RPMI8226 (cell line): ENCODE measurements at regions not wholly inside any gene's neighbourhood (a gene's known extent, or its start where the extent isn't known, plus 50 kb on each side); places are given as distances from the start of the nearest gene placed in this dataset.
A peak's percentile ranks its signal among the peaks of the same experiment; 100 is the strongest.

Experiments
- DNase-seq: peaks from one replicate; pipeline ENCODE4 v3.0.0-alpha.2; 2015

GRCh38 chr5:4581289-4581688, 558.8 kb upstream of the ADAMTS16 start:
- DNase-seq = no peak

DNA sequence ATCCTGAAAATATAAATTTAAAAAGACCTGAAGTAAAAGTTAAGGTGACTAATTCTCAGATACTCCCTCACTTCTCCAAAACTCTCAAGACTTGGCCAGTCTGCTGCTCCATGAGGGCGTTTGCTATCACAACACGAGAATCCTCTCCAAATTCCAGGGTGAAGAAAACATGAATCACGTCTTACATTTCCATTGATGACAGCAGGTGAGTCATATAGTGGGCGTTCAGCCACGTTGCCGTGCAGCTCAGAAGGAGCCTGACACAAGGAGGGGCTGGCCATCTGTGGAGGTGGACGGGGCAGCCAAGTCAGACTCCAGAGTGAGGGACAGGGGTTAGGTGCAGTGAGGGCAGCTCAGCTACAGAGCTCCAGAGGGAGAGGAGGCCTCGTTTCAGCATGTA, 555.1 kb upstream of the ADAMTS16 start:
- DNase-seq = no peak

DNA sequence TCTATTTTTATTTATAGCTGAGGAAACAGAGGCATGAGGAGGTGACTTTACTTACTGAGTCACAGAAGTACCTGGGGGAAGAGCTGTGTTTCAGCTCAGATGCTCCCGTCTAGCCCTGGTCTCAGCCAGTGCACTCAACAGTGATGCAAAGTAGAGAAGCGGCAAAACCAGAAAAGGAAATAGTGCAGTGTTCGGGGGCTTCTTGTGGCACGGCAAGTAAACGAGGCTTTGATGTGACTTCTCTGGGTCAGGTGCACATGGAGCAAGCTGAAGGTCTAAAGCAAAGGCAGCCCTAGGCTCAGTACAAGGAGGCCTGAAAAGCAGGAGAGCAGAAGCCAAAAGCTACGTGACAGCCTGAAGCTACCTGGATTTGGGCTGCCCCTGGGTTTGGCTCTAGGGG, 526.7 kb upstream of the ADAMTS16 start:
- DNase-seq = no peak

DNA sequence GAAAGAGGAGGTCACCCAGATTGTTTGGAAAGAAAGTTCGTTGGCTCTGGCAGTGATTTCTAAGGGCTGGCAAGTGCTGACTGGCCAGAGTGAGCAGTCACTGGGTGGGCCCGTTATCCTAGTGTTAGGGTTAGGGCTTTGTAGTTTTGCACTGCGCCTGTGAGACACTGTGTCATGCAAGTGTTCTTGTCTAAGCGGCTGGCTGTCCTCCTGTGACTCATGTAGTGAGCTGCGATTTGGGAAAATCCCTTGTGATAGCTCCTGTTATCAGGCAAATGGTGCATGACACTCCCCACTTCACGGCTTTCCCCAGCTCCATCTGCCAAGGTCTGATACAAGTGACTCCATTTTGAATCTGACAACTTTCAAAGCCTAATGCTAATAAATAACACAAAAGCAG, 526.0 kb upstream of the ADAMTS16 start:
- DNase-seq = no peak

DNA sequence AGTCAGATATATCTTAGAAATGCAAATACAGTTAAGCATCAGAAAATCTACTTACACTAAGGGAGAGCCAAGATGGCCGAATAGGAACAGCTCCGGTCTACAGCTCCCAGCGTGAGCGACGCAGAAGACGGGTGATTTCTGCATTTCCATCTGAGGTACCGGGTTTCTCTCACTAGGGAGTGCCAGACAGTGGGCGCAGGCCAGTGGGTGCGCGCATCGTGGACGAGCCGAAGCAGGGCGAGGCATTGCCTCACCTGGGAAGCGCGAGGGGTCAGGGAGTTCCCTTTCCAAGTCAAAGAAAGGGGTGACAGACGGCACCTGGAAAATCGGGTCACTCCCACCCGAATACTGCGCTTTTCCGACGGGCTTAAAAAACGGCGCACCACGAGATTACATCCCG, 524.8 kb upstream of the ADAMTS16 start:
- DNase-seq = peak; percentile 55

DNA sequence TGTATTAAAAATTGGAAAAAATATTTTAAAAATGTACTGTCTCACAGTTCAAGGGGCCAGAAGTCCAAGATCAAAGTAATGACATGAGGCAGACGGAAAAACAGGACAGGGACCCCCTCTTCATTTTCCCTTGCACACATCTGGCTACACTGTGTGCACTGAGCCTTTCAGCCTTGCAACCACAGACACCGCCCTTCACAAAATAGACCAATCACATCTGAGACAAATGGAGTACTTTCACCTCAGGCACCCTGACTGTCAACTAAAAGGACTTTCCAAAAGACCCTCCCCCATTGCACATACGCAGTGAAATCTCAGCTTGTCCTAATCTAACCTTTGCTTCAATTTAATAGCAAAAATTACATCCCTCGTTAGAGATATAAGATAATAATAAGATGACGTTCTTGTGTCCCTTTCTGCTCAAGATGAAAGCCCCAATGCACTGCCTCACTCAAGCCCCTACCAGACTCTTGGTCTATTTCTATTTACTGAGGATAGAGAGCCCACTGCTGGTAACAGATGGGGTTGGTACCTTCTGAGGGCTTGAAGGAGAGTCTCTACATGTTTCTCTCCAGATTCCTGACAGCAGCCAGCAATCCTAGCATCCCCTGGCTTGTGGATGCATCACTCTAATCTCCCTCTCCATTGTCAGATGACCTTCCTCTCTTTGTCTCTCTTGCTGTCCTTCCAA, 514.8 kb upstream of the ADAMTS16 start:
- DNase-seq = no peak

DNA sequence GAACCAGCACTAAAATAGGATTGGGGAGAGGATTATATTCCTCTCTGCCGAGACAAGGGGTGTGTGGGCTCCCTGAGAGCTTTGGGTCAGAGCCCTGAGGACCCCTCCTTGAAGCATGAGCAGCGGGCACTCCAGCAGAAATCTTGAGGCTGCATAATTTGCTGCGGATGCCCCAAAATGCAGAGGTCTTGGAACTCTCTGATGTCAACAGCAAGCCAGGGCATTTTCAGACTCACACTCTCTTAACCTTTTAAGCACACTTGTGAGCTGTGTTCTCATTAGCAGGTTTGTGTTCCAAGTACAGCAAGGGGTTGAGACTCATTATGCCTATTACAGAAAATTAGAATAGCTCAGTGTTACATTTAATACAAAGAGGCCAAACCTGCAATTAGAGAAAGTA, 513.0 kb upstream of the ADAMTS16 start:
- no peak for DNase-seq

GRCh38 chr5:4627929-4628328, 512.2 kb upstream of the ADAMTS16 start:
- DNase-seq = no peak

DNA sequence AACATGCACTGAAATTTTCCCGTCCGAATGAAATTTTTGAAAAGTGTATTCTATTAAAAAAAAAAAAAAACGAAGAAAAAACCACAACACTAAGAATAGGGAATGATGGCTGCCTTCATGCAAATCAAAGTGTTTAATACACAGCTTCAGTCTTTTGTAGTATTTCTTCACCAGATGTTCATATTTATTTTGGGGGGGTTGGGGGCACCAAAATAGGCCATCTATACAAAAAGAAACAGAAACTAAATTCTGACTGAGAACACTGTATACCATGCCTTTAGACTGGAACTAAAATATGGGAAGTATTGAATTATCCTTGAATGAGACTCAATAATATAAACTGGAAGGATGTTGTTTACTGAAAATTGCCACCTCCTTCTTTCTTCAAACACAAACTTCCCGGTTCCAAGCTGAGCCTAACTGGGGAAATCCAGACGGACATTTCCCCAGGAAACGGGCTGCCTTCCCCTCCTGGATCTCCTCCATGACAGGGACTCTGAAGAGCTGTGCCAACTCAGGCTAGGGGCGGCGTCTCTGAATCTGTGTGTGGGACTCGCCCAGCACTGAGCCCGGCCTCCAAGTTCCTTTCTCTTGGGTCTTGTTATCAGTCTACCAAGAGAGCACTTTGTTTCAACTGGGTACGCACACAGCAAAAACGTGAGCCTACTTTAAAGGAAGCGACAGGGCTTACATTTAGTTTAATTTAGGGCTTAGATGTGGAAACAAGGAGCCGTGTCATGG, 511.3 kb upstream of the ADAMTS16 start:
- DNase-seq = no peak

DNA sequence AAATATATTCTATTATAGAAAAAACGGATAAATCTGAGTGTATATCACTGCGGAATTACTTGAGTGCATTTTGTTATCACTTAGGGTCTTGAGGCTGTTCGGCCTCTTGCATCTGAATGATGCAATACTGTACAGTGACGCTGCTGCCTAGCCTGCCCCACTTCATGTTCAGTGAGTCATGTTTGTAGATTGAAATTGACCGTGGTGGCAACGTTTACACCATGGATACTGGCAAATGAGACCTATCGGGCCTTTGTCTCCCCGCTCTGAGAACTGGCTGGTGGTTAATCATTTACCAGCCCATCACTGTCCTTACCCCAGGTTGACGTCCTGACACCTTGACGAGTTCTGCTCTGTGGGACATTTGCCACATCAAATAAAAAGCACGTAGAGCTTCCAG, 510.1 kb upstream of the ADAMTS16 start:
- DNase-seq = no peak

- DNase-seq = no peak
Observed at GRCh38 chr5:4634342-4634741, 505.8 kb upstream of the ADAMTS16 start.

DNA sequence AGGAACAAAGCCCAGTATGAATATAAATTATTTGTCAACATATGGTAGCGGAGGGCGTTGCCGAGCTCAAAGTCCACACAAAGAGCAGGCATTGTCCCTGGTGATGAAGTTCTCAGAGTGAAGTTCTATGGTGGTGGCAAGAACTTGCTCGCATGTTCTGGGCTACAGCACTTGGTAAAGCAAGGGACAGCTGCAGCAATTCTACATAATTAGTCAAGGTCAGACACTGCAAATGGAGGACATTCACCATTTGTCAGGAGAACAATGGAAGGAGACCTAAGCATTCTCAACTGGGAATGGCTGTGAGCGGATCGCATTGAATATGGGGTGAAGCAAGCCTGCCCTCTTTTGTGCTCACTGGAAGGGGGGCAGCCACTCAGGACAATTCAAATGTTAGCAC, 503.8 kb upstream of the ADAMTS16 start:
- no peak for DNase-seq

- DNase-seq = no peak
Observed at GRCh38 chr5:4639946-4640345, 500.2 kb upstream of the ADAMTS16 start.

DNA sequence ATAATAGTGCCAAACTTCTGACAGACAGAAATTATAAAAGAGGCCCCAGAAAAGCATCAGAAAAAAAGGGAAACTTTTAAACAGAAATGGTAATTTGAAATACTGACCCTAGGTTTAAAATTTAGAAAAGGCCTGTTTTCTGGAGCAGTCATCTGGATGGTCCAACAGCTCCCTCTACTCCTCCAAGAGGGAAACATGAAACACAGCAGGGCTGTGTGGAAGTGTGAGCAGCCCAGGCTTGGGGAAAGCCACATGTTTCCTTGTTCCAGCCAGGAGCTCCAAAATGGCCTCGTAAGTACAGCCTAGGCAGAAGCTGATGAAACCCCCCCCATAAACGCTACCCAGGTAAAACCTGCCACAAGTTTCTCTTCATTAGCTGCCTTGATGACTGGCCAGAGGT, 499.3 kb upstream of the ADAMTS16 start:
- peak; percentile 32 for DNase-seq

- DNase-seq = no peak
Observed at GRCh38 chr5:4642525-4642924, 497.6 kb upstream of the ADAMTS16 start.

DNA sequence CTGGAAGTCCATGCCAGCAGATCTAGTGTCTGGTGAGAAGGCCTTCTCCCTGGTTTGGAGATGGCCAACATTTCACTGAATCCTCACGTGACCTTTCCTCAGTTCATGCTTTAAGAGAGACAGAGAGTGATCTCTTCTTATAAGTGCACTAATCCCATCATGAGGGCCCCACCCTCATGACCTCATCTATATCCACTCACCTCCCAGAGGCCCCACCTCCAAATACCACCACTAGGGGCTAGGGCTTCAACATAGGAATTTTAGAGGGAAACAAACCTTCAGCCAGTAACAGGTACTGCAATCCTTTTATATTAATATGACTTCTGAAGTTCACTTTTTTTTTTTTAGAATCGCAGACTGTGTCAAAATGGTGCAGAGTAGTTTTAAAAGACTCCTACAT, 496.9 kb upstream of the ADAMTS16 start:
- no peak for DNase-seq

- DNase-seq = peak; percentile 48
Observed at GRCh38 chr5:4643960-4644359, 496.2 kb upstream of the ADAMTS16 start.

GRCh38 chr5:4646715-4647375, 493.3 kb upstream of the ADAMTS16 start:
- DNase-seq = no peak

DNA sequence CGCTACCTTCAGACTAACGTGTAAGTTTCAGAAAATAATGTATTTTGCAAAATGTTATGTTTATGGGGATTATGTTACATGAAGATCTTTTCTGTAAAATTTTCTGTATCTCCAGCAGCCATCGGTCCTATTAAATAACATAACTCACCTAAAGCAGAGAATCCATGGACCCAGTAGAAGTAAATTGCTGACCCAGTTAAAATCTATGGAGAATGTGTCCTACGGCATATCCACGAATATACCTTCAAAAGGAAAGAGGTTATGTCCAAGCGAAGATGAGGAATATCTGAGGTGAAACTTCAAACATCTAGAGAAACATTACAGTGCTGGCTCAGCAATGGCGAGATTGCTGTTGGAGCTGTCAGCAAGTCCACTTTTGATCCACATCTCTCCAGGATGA, 492.2 kb upstream of the ADAMTS16 start:
- DNase-seq = no peak

DNA sequence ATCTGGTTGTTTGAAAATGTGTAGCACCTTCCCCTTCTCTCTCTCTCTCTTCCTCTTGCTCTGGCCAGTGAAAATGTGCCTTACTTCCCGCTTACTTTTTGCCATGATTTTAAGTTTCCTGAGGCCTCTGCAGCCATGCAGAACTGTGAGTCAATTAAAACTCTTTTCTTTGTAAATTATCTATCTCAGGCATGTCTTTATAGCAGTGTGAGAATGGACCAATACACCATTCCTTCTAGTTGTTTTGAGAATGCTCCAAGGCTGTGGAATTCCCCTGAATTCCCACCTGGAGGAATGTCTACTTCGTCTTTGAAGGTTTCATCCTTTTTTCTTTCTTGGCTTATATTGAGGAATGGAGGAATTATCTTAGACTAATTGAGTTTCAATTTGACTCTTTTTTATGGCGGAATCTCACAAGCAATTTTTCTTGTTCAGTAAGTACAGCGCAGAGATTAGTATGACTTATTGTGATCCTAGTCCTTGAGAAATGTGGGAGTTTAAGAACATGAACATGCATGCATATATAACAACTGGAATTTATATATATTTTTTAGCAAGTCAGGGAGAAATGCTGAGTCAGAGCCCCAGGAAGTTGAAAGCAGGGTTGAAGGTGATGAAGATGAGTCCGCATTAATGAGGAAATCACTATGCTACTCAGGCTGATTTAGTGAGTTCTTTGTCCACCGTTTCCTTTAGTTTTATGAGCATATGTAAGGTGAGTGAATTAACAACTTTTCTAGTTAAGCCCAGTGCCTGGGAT, 488.1 kb upstream of the ADAMTS16 start:
- DNase-seq = no peak

DNA sequence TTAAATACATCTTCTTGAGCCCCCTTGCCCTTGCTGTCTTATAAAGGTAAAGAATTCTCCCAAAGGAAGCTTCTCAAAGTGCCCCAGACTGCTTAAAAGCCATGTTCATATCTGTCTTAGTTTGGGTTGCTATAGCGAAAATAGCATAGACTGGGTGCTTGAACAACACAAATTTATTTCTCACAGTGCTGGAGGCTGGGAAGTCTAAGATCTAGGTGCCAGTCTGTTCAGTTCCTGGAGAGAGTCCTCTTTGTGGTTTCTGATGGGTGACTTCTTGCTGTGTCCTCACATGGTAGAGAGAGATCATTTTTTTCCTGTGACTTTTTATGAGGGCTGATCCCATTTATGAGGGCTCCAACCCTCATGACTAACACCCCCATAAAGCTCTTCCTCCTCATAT, 486.7 kb upstream of the ADAMTS16 start:
- DNase-seq = no peak

DNA sequence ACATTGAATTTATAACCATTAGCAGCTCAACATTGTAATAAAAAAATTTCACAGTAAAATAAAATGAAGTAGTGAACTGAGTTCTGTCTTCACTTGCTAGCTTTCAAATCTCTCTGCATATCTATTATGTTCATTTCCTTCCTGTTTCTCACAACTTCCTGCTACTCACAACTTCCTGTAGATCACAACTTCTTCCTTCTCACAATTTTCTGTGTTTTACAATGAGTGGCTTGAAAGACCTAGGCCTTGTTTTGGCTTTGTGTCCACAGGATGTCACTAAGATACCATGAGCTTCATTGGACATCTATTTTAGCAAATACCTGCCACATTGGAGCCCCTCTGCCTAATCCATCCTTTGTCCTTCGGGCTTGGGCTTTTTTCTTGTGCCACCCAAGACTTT, 480.3 kb upstream of the ADAMTS16 start:
- DNase-seq = no peak

GRCh38 chr5:4661326-4661725, 478.8 kb upstream of the ADAMTS16 start:
- DNase-seq = no peak

- no peak for DNase-seq
Observed at GRCh38 chr5:4661836-4662235, 478.3 kb upstream of the ADAMTS16 start.
